Stimulated activated CD4-positive, alpha-beta T cell treated with anti-CD3 and anti-CD28 coated beads, Interleukin-1b, Interleukin-23, amount 100 ng/mL, for 4 hours (primary cell): ENCODE measurements at regions not wholly inside any gene's neighbourhood (a gene's known extent, or its start where the extent isn't known, plus 50 kb on each side); places are given as distances from the start of the nearest gene placed in this dataset.
"Not testable (repeated sequence)": the region's sequence is repeated elsewhere in the genome, so short reads cannot be mapped to it uniquely, and the experiment has no call there.

ENCODE experiments used
- DNase-seq, 2 donors: peaks; one replicate each; pipeline ENCODE4 v3.0.0-alpha.2; 2020; ENCODE audit warnings: low read depth in 2 of 2

GRCh38 chr16:65574326-65574966 is 452.6 kb upstream of the CDH11 start:
- no peak for DNase-seq

- DNase-seq = no peak
These were observed 450.3 kb upstream of the CDH11 start for GRCh38 chr16:65572156-65572555.

- DNase-seq = no peak
These were observed 448.4 kb upstream of the CDH11 start for GRCh38 chr16:65570261-65570660.

- no peak for DNase-seq
These were observed 438.0 kb upstream of the CDH11 start for GRCh38 chr16:65559846-65560245.

GRCh38 chr16:65549689-65550088 is 427.8 kb upstream of the CDH11 start:
- DNase-seq = not testable (repeated sequence)

- DNase-seq = no peak
These were observed 426.6 kb upstream of the CDH11 start for GRCh38 chr16:65548470-65548869.

- no peak for DNase-seq
These were observed 426.0 kb upstream of the CDH11 start for GRCh38 chr16:65547772-65548446.

- no peak for DNase-seq
These were observed 424.5 kb upstream of the CDH11 start for GRCh38 chr16:65546353-65546791.

- no peak for DNase-seq
These were observed 423.6 kb upstream of the CDH11 start for GRCh38 chr16:65545413-65545956.

GRCh38 chr16:65543781-65544740 is 422.2 kb upstream of the CDH11 start:
- no peak for DNase-seq

- DNase-seq = no peak
These were observed 419.8 kb upstream of the CDH11 start for GRCh38 chr16:65541646-65542045.

- no peak for DNase-seq
These were observed 419.0 kb upstream of the CDH11 start for GRCh38 chr16:65540901-65541300.

GRCh38 chr16:65538976-65539375 is 417.1 kb upstream of the CDH11 start:
- DNase-seq = no peak

GRCh38 chr16:65537336-65537735 is 415.5 kb upstream of the CDH11 start:
- DNase-seq = no peak

GRCh38 chr16:65534121-65534528 is 412.3 kb upstream of the CDH11 start:
- no peak for DNase-seq

GRCh38 chr16:65532846-65533245 is 411.0 kb upstream of the CDH11 start:
- DNase-seq = no peak

GRCh38 chr16:65532258-65532657 is 410.4 kb upstream of the CDH11 start:
- DNase-seq = no peak

- no peak for DNase-seq
These were observed 409.6 kb upstream of the CDH11 start for GRCh38 chr16:65531475-65531874.

GRCh38 chr16:65525707-65526106 is 403.8 kb upstream of the CDH11 start:
- DNase-seq = no peak

- no peak for DNase-seq
These were observed 403.1 kb upstream of the CDH11 start for GRCh38 chr16:65524997-65525396.

- no peak for DNase-seq
These were observed 402.4 kb upstream of the CDH11 start for GRCh38 chr16:65524231-65524630.

- DNase-seq = no peak
These were observed 401.6 kb upstream of the CDH11 start for GRCh38 chr16:65523283-65523944.
